K562 (cell line): ENCODE measurements at regions not wholly inside any gene's neighbourhood (a gene's known extent, or its start where the extent isn't known, plus 50 kb on each side); places are given as distances from the start of the nearest gene placed in this dataset.

Experiments
- ATAC-seq: fragments of 200-7000 bp; cut with Tn5 transposase; 3 replicates; pipeline ENCODE4 v1.9.1; 2020; ENCODE audit warnings: moderate library complexity
- BruUV-seq: library from RNA; stranded (reverse); fragments of 400-500 nt; replicated peaks from 2 replicates; lab custom pipeline; 2021; lab: Mats Ljungman, UMichigan
- CTCF ChIA-PET: fragments of 300-600 bp; formaldehyde crosslinking; extraction: SDS; loops from one replicate; lab custom pipeline; 2021; ENCODE audit warnings: low intra/inter-chr PET ratio; lab: Yijun Ruan, JAX
- POLR2A ChIA-PET: fragments of 300-600, 350-650 bp; sonication (Branson Sonifier 250); formaldehyde crosslinking; extraction: SDS; loops from one replicate; lab custom pipeline; 2021; ENCODE audit warnings: antibody characterized with exemption, inconsistent platforms; lab: Yijun Ruan, JAX
- DNase-seq, 4 experiments: peaks; one replicate each; pipeline versions ENCODE4 v3.0.0 to v3.0.0-alpha.2; 2011 to 2018; ENCODE audit warnings: low spot score in 3 of 4, mixed read lengths in 3 of 4; ENCODE audit errors: extremely low read depth in 1 of 4
- FAIRE-seq: peaks from 2 replicates; lab custom pipeline; 2011; peaks lifted over from hg19 to GRCh38; lab: Jason Lieb, UNC
- H2AFZ ChIP-seq: 2 replicates; pipeline ENCODE4 v1.6.0; 2011; ENCODE audit warnings: low read depth, low read length, control low read depth, inconsistent platforms
- H3K27ac ChIP-seq: fragments of 200-600 bp; 3 replicates; pipeline ENCODE4 v1.8.0; 2011; ENCODE audit warnings: low read depth, mild to moderate bottlenecking, control low read depth, inconsistent platforms, low read length, moderate library complexity, mixed read lengths; ENCODE audit errors: extremely low read depth
- H3K27me3 ChIP-seq, 2 experiments: fragments of 300-600 bp in 1 of 2; 2 replicates in 1 of 2; 3 replicates in 1 of 2; pipeline versions ENCODE4 v1.6.0 to v1.8.0; 2011; ENCODE audit warnings: inconsistent platforms in 2 of 2, low read length in 2 of 2, mild to moderate bottlenecking in 1 of 2, mixed read lengths in 1 of 2, moderate library complexity in 1 of 2; ENCODE audit not compliant: control insufficient read depth in 2 of 2, insufficient read depth in 2 of 2
- H3K36me3 ChIP-seq: fragments of 300-600 bp; 3 replicates; pipeline ENCODE4 v1.8.0; 2011; ENCODE audit warnings: mild to moderate bottlenecking, low read length, inconsistent platforms; ENCODE audit not compliant: control insufficient read depth, insufficient read depth
- H3K4me1 ChIP-seq, 2 experiments: fragments of 200-600 bp in 1 of 2; replicated peaks in 1 of 2; 2 replicates in 1 of 2; 3 replicates in 1 of 2; pipeline versions ENCODE4 v1.5.1 to v1.8.0; 2011; ENCODE audit warnings: inconsistent platforms in 2 of 2, low read length in 2 of 2, mild to moderate bottlenecking in 1 of 2, mixed read lengths in 1 of 2, moderate library complexity in 1 of 2; ENCODE audit not compliant: control insufficient read depth in 2 of 2, insufficient read depth in 2 of 2
- H3K4me2 ChIP-seq: 2 replicates; pipeline ENCODE4 v1.6.1; 2011; ENCODE audit warnings: low read length, control low read depth, inconsistent platforms, mixed read lengths; ENCODE audit not compliant: insufficient read depth
- H3K4me3 ChIP-seq: fragments of 200-600 bp; sonication (generic), shearing (Covaris generic); 2 replicates; pipeline ENCODE4 v1.5.1; 2016; ENCODE audit warnings: control low read depth, inconsistent platforms
- H3K79me2 ChIP-seq: fragments of 200-600 bp; 3 replicates; pipeline ENCODE4 v1.8.0; 2011; ENCODE audit warnings: low read length, inconsistent platforms; ENCODE audit not compliant: control insufficient read depth, insufficient read depth
- H3K9ac ChIP-seq, 2 experiments: 2 replicates each; pipeline versions ENCODE4 v1.6.0 to v1.6.1; 2011; ENCODE audit warnings: low read depth in 2 of 2, low read length in 2 of 2, control low read depth in 1 of 2, inconsistent platforms in 1 of 2, mild to moderate bottlenecking in 1 of 2, mixed read lengths in 1 of 2; ENCODE audit not compliant: insufficient read depth in 1 of 2
- H3K9me1 ChIP-seq: one replicate; pipeline ENCODE4 v1.6.0; 2011; ENCODE audit warnings: inconsistent platforms, mild to moderate bottlenecking, low read length, moderate library complexity; ENCODE audit not compliant: control insufficient read depth, insufficient read depth
- H3K9me3 ChIP-seq: replicated peaks from 2 replicates; pipeline ENCODE4 v1.5.1; 2011; ENCODE audit warnings: low read depth, low read length, inconsistent platforms; ENCODE audit not compliant: control insufficient read depth, insufficient read depth
- H4K20me1 ChIP-seq: replicated peaks from 2 replicates; pipeline ENCODE4 v1.6.1; 2011; ENCODE audit warnings: low read length, inconsistent platforms, mixed read lengths; ENCODE audit not compliant: control insufficient read depth, insufficient read depth
- BCOR ChIP-seq: fragments of 450-650 bp; IDR thresholded peaks from 2 replicates; pipeline ENCODE4 v1.6.1; 2016
- CUX1 ChIP-seq: fragments of 200-800 bp; sonication (Bioruptor generic); IDR thresholded peaks from 2 replicates; pipeline ENCODE4 v1.6.1; 2016; ENCODE audit warnings: missing genetic modification characterization, missing compliant biosample characterization
- WGBS: fragments of 100-300 bp; shearing (Covaris generic); methylation state at CpG from one replicate; pipeline ENCODE4 v1.1.6; 2016; ENCODE audit warnings: low coverage, mixed read lengths; ENCODE audit not compliant: insufficient coverage; ENCODE audit errors: missing lambda C conversion rate; 5-methylcytosine and 5-hydroxymethylcytosine counted together
- in situ Hi-C: fragments of 300-500 bp; cut with MboI; formaldehyde crosslinking; loops from 4 replicates; pipeline ENCODE4 v1.15.0; 2018; ENCODE audit warnings: inconsistent platforms, mixed read lengths
- intact Hi-C: fragments of 100-400 bp; cut with micrococcal nuclease; formaldehyde crosslinking; loops from 2 replicates; pipeline ENCODE4 v1.14.2; 2022

GRCh38 chr16:64136743-64137142, 985.1 kb downstream of the CDH11 start:
- Histone ChIP-seq H3K4me3 (no peak overlapping the region), H3K79me2 (no peaks in the 10 kb centered on the region), H3K9me1 (no peaks in the 10 kb centered on the region), H2AFZ (no peak overlapping the region), H3K27ac (no peak overlapping the region), H3K4me1 (no peaks in the 10 kb centered on the region), H3K27me3 (no peaks in the 10 kb centered on the region), H4K20me1 (no peaks in the 10 kb centered on the region)
- 0% methylated on average over 3 of the region's 3 CpGs for WGBS
- POLR2A ChIA-PET = no interaction called here
- TF ChIP-seq CUX1 (CRISPR knock-in tag) (peak; percentile 91), BCOR (no peak)
- TF ChIP-seq, all 486 proteins: peak for 1
- Histone ChIP-seq H3K36me3 (no peaks in the 10 kb centered on the region), H3K4me2 (no peak overlapping the region), H3K9ac (no peak overlapping the region), H3K9me3 (no peaks in the 10 kb centered on the region)
- intact Hi-C loops = no loop called here
- ATAC-seq = no peak
- no TSS peak for BruUV-seq
- in situ Hi-C loops = no loop called here
- no peak for DNase-seq
- no peak for FAIRE-seq
- CTCF ChIA-PET = no interaction called here
